Mesendoderm (in vitro differentiated cells): ENCODE measurements at regions not wholly inside any gene's neighbourhood (a gene's known extent, or its start where the extent isn't known, plus 50 kb on each side); places are given as distances from the start of the nearest gene placed in this dataset.

Experiments
- DNase-seq: peaks from one replicate; pipeline ENCODE4 v3.0.0; 2013
- H2AK5ac ChIP-seq: 2 replicates; pipeline ENCODE4 v1.6.1; 2013; ENCODE audit warnings: low read length, inconsistent platforms
- H2BK120ac ChIP-seq: 2 replicates; pipeline ENCODE4 v1.6.1; 2013; ENCODE audit warnings: low read depth, mild to moderate bottlenecking, low read length, moderate library complexity, mixed read lengths
- H2BK15ac ChIP-seq: replicated peaks from 2 replicates; pipeline ENCODE4 v1.6.1; 2013; ENCODE audit warnings: low read depth, mild to moderate bottlenecking, moderate library complexity
- H2BK5ac ChIP-seq: 2 replicates; pipeline ENCODE4 v1.6.1; 2013; ENCODE audit warnings: low read length, inconsistent platforms
- H3K18ac ChIP-seq: 2 replicates; pipeline ENCODE4 v1.6.1; 2013; ENCODE audit warnings: mild to moderate bottlenecking, low read length, mixed read lengths
- H3K23ac ChIP-seq: one replicate; pipeline ENCODE4 v1.6.1; 2013; ENCODE audit warnings: low read length
- H3K27ac ChIP-seq: 2 replicates; pipeline ENCODE4 v1.5.1; 2013; ENCODE audit warnings: low read depth, mild to moderate bottlenecking, inconsistent platforms, low read length, moderate library complexity
- H3K27me3 ChIP-seq: 2 replicates; pipeline ENCODE4 v1.6.1; 2013; ENCODE audit warnings: low read length, control low read depth, mild to moderate bottlenecking, inconsistent platforms; ENCODE audit not compliant: insufficient read depth, poor library complexity
- H3K36me3 ChIP-seq: 2 replicates; pipeline ENCODE4 v1.6.1; 2013; ENCODE audit warnings: low read length, inconsistent platforms; ENCODE audit not compliant: control insufficient read depth, insufficient read depth
- H3K4ac ChIP-seq: one replicate; pipeline ENCODE4 v1.6.1; 2013; ENCODE audit warnings: low read depth, mild to moderate bottlenecking, low read length, moderate library complexity
- H3K4me1 ChIP-seq: 2 replicates; pipeline ENCODE4 v1.6.1; 2013; ENCODE audit warnings: low read depth, low read length, inconsistent platforms; ENCODE audit not compliant: control insufficient read depth
- H3K4me2 ChIP-seq: 2 replicates; pipeline ENCODE4 v1.6.1; 2013; ENCODE audit warnings: low read length
- H3K4me3 ChIP-seq: 2 replicates; pipeline ENCODE4 v1.5.1; 2013; ENCODE audit warnings: mild to moderate bottlenecking, low read length
- H3K56ac ChIP-seq: one replicate; pipeline ENCODE4 v1.6.1; 2013; ENCODE audit warnings: low read length
- H3K79me1 ChIP-seq: 2 replicates; pipeline ENCODE4 v1.6.1; 2013; ENCODE audit warnings: low read length, inconsistent platforms
- H3K79me2 ChIP-seq: 2 replicates; pipeline ENCODE4 v1.6.1; 2013; ENCODE audit warnings: mild to moderate bottlenecking, low read length; ENCODE audit not compliant: control insufficient read depth, insufficient read depth
- H3K9ac ChIP-seq: 2 replicates; pipeline ENCODE4 v1.6.1; 2013; ENCODE audit warnings: low read length, inconsistent platforms
- H4K5ac ChIP-seq: one replicate; pipeline ENCODE4 v1.6.1; 2013; ENCODE audit warnings: low read length
- H4K8ac ChIP-seq: one replicate; pipeline ENCODE4 v1.6.1; 2013; ENCODE audit warnings: low read depth, mild to moderate bottlenecking, control low read depth, low read length, moderate library complexity
- WGBS: extraction: QIAGEN DNeasy Blood & Tissue Kit; methylation state at CpG from one replicate; pipeline ENCODE4 v1.1.7; 2013; ENCODE audit warnings: low lambda C conversion rate, missing lambda C conversion rate; ENCODE audit not compliant: insufficient coverage; ENCODE audit errors: extremely low coverage; 5-methylcytosine and 5-hydroxymethylcytosine counted together

GRCh38 chr21:18191139-18191538 lies 53.5 kb upstream of the CHODL start:
- H4K5ac ChIP-seq: no peak overlapping the region
- no peak overlapping the region for H3K4me3 ChIP-seq
- no peak overlapping the region for H2BK15ac ChIP-seq
- H3K4me1 ChIP-seq: no peaks in the 10 kb centered on the region
- H2AK5ac ChIP-seq: no peak overlapping the region
- H3K18ac ChIP-seq: no peak overlapping the region
- H4K8ac ChIP-seq: no peak overlapping the region
- H2BK120ac ChIP-seq: no peak overlapping the region
- no peak overlapping the region for H3K4me2 ChIP-seq
- no peak overlapping the region for H3K9ac ChIP-seq
- no peak overlapping the region for H3K27ac ChIP-seq
- H3K36me3 ChIP-seq: no peaks in the 10 kb centered on the region
- no peaks in the 10 kb centered on the region for H3K79me1 ChIP-seq
- no peak overlapping the region for H3K4ac ChIP-seq
- no peaks in the 10 kb centered on the region for H3K27me3 ChIP-seq
- no peak overlapping the region for H3K56ac ChIP-seq
- H2BK5ac ChIP-seq: no peak overlapping the region
- H3K23ac ChIP-seq: no peak overlapping the region
- no peaks in the 10 kb centered on the region for H3K79me2 ChIP-seq
- no peak for DNase-seq

DNA sequence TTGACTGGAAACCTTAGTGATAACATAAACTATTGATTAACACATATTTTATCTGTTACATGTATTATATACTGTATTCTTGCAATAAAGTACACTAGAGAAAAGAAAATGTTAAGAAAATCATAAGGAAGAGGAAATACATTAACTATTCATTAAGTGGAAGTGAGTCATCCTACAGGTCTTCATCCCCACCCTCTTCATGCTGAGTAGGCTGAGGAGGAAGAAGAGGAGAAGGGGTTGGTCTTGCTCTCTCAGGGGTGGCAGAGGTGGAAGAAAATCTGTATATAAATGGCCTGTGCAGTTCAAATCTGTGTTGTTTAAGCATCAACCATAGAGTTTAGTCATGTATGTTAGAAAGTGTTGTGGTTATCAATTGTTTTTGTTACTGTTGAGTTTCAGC lies 66.1 kb upstream of the CHODL start:
- no peak overlapping the region for H3K56ac ChIP-seq
- H2BK15ac ChIP-seq: no peak overlapping the region
- no peak for DNase-seq
- no peaks in the 10 kb centered on the region for H3K79me1 ChIP-seq
- no peaks in the 10 kb centered on the region for H3K4me1 ChIP-seq
- no peak overlapping the region for H3K4me2 ChIP-seq
- no peak overlapping the region for H3K18ac ChIP-seq
- no peak overlapping the region for H3K4me3 ChIP-seq
- H3K9ac ChIP-seq: no peak overlapping the region
- no peak overlapping the region for H3K27ac ChIP-seq
- H4K5ac ChIP-seq: no peak overlapping the region
- H3K36me3 ChIP-seq: no peaks in the 10 kb centered on the region
- no peaks in the 10 kb centered on the region for H3K79me2 ChIP-seq
- H4K8ac ChIP-seq: no peak overlapping the region
- no peak overlapping the region for H3K4ac ChIP-seq
- no peak overlapping the region for H3K23ac ChIP-seq
- no peak overlapping the region for H2BK120ac ChIP-seq
- no peak overlapping the region for H2AK5ac ChIP-seq
- no peaks in the 10 kb centered on the region for H3K27me3 ChIP-seq
- no peak overlapping the region for H2BK5ac ChIP-seq

DNA sequence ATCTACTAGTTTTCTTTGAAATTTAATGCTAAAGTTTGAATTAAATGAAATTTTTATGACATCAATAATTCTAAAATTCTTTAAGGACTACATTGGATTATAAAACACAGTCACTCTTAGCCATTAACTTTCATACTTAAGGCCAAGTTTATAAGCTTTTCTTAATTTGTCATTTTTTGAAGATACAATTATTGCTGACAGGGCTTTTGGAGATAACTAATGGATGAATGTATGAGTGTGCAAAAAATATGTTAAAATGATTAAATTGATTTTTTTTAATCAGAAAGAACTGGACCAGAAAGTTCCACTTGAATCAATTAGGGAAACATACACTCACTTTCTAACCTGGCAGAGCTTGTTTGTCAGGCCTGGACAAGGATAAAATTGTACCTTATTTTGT lies 70.3 kb upstream of the CHODL start:
- Histone ChIP-seq H3K4me1 (no peaks in the 10 kb centered on the region), H2BK120ac (no peak overlapping the region), H3K9ac (no peak overlapping the region), H3K4me2 (no peak overlapping the region), H3K4ac (no peak overlapping the region), H2BK15ac (no peak overlapping the region), H3K27ac (no peak overlapping the region), H3K79me1 (no peaks in the 10 kb centered on the region), H3K27me3 (no peaks in the 10 kb centered on the region), H2BK5ac (no peak overlapping the region), H4K8ac (no peak overlapping the region), H2AK5ac (no peak overlapping the region), H3K36me3 (no peaks in the 10 kb centered on the region), H3K4me3 (no peak overlapping the region), H3K56ac (no peak overlapping the region), H3K18ac (no peak overlapping the region), H3K79me2 (no peaks in the 10 kb centered on the region), H4K5ac (no peak overlapping the region), H3K23ac (no peak overlapping the region)
- DNase-seq: no peak

- no peak overlapping the region for H3K4me2 ChIP-seq
- H4K8ac ChIP-seq: no peak overlapping the region
- H3K27ac ChIP-seq: no peak overlapping the region
- no peak overlapping the region for H3K23ac ChIP-seq
- no peak overlapping the region for H4K5ac ChIP-seq
- no peaks in the 10 kb centered on the region for H3K36me3 ChIP-seq
- no peak for DNase-seq
- H3K9ac ChIP-seq: no peak overlapping the region
- no peak overlapping the region for H2AK5ac ChIP-seq
- no peak overlapping the region for H2BK15ac ChIP-seq
- no peak overlapping the region for H3K56ac ChIP-seq
- H2BK5ac ChIP-seq: no peak overlapping the region
- H3K4me1 ChIP-seq: no peaks in the 10 kb centered on the region
- H3K4ac ChIP-seq: no peak overlapping the region
- no peak overlapping the region for H2BK120ac ChIP-seq
- no peak overlapping the region for H3K18ac ChIP-seq
- H3K79me1 ChIP-seq: no peaks in the 10 kb centered on the region
- H3K79me2 ChIP-seq: no peaks in the 10 kb centered on the region
- H3K4me3 ChIP-seq: no peak overlapping the region
- no peaks in the 10 kb centered on the region for H3K27me3 ChIP-seq
- no CpG with 5 or more reads among the region's 2 CpGs for WGBS
These were observed 73.8 kb upstream of the CHODL start for GRCh38 chr21:18170829-18171228.

GRCh38 chr21:18170221-18170620 lies 74.4 kb upstream of the CHODL start:
- H3K56ac ChIP-seq: no peak overlapping the region
- H3K27me3 ChIP-seq: no peaks in the 10 kb centered on the region
- no peak overlapping the region for H3K4me2 ChIP-seq
- DNase-seq: no peak
- H3K4me3 ChIP-seq: no peak overlapping the region
- H3K36me3 ChIP-seq: no peaks in the 10 kb centered on the region
- H3K79me2 ChIP-seq: no peaks in the 10 kb centered on the region
- no peak overlapping the region for H3K4ac ChIP-seq
- 100% methylated on average over 1 of the region's 2 CpGs for WGBS
- H3K79me1 ChIP-seq: no peaks in the 10 kb centered on the region
- H3K27ac ChIP-seq: no peak overlapping the region
- H4K5ac ChIP-seq: no peak overlapping the region
- H3K18ac ChIP-seq: no peak overlapping the region
- H2AK5ac ChIP-seq: no peak overlapping the region
- no peak overlapping the region for H3K23ac ChIP-seq
- no peak overlapping the region for H2BK120ac ChIP-seq
- no peak overlapping the region for H2BK15ac ChIP-seq
- H3K4me1 ChIP-seq: no peaks in the 10 kb centered on the region
- H2BK5ac ChIP-seq: no peak overlapping the region
- H3K9ac ChIP-seq: no peak overlapping the region
- H4K8ac ChIP-seq: no peak overlapping the region

GRCh38 chr21:18168108-18168507 lies 76.5 kb upstream of the CHODL start:
- DNase-seq: no peak
- Histone ChIP-seq H3K79me2 (no peaks in the 10 kb centered on the region), H3K23ac (no peak overlapping the region), H2BK5ac (no peak overlapping the region), H2AK5ac (no peak overlapping the region), H3K56ac (no peak overlapping the region), H3K27me3 (no peaks in the 10 kb centered on the region), H3K79me1 (no peaks in the 10 kb centered on the region), H3K4me3 (no peak overlapping the region), H2BK15ac (no peak overlapping the region), H3K4me1 (no peaks in the 10 kb centered on the region), H4K8ac (no peak overlapping the region), H4K5ac (no peak overlapping the region), H3K4ac (no peak overlapping the region), H3K36me3 (no peaks in the 10 kb centered on the region), H3K9ac (no peak overlapping the region), H2BK120ac (no peak overlapping the region), H3K27ac (no peak overlapping the region), H3K4me2 (no peak overlapping the region), H3K18ac (no peak overlapping the region)
- no CpG with 5 or more reads among the region's 3 CpGs for WGBS
